SK-N-SH (cell line): ENCODE measurements at regions not wholly inside any gene's neighbourhood (a gene's known extent, or its start where the extent isn't known, plus 50 kb on each side); places are given as distances from the start of the nearest gene placed in this dataset.

Source experiments
- CTCF ChIA-PET: fragments of 300-600, 350-600 bp; formaldehyde crosslinking; extraction: SDS; loops from one replicate; lab custom pipeline; 2021; lab: Yijun Ruan, JAX
- POLR2A ChIA-PET: fragments of 350-600 bp; sonication (Branson Sonifier 250); formaldehyde crosslinking; extraction: SDS; loops from one replicate; lab custom pipeline; 2020; ENCODE audit warnings: antibody characterized with exemption, inconsistent platforms; lab: Yijun Ruan, JAX
- DNase-seq: peaks from one replicate; pipeline ENCODE4 v3.0.0; 2012
- H2AFZ ChIP-seq: fragments of 200-600 bp; sonication (generic); 2 replicates; pipeline ENCODE4 v1.8.1; 2016; ENCODE audit warnings: antibody characterized with exemption, mild to moderate bottlenecking, low read depth
- H3F3A ChIP-seq: fragments of 200-600 bp; sonication (generic); replicated peaks from 2 replicates; pipeline ENCODE3; 2016; ENCODE audit warnings: antibody characterized with exemption, mild to moderate bottlenecking; ENCODE audit not compliant: insufficient read depth
- H3K27ac ChIP-seq, 2 experiments: fragments of 200-500 bp in 1 of 2; fragments of 200-600 bp in 1 of 2; sonication (Bioruptor generic) in 1 of 2; sonication (generic), shearing (Covaris generic) in 1 of 2; 2 replicates each; pipeline versions ENCODE4 v1.5.1 to v1.6.1; 2014 to 2016; ENCODE audit warnings: low read depth in 2 of 2, inconsistent platforms in 1 of 2, low read length in 1 of 2, mild to moderate bottlenecking in 1 of 2, mixed read lengths in 1 of 2
- H3K27me3 ChIP-seq: fragments of 200-600 bp; sonication (generic), shearing (Covaris generic); 2 replicates; pipeline ENCODE4 v1.6.1; 2016; ENCODE audit warnings: mixed run types; ENCODE audit not compliant: insufficient read depth
- H3K36me3 ChIP-seq, 2 experiments: fragments of 200-500 bp in 1 of 2; fragments of 200-600 bp in 1 of 2; sonication (Bioruptor generic) in 1 of 2; sonication (generic) in 1 of 2; replicated peaks in 1 of 2; 2 replicates each; pipeline versions ENCODE3 to v1.5.1; 2014 to 2016; ENCODE audit warnings: low read length in 1 of 2, mild to moderate bottlenecking in 1 of 2; ENCODE audit not compliant: insufficient read depth in 2 of 2, control insufficient read depth in 1 of 2
- H3K4me1 ChIP-seq, 2 experiments: fragments of 200-500 bp in 1 of 2; fragments of 200-600 bp in 1 of 2; sonication (Bioruptor generic) in 1 of 2; sonication (generic), shearing (Covaris generic) in 1 of 2; 2 replicates each; pipeline versions ENCODE4 v1.5.1 to v1.6.1; 2014 to 2016; ENCODE audit warnings: low read depth in 1 of 2, low read length in 1 of 2, mixed run types in 1 of 2; ENCODE audit not compliant: insufficient read depth in 2 of 2, control insufficient read depth in 1 of 2
- H3K4me2 ChIP-seq: fragments of 200-600 bp; sonication (generic), shearing (Covaris generic); 2 replicates; pipeline ENCODE4 v1.6.1; 2017; ENCODE audit warnings: mixed run types
- H3K4me3 ChIP-seq, 2 experiments: fragments of 200-500 bp in 1 of 2; fragments of 200-600 bp in 1 of 2; sonication (Bioruptor generic) in 1 of 2; sonication (generic), shearing (Covaris generic) in 1 of 2; 2 replicates each; pipeline versions ENCODE4 v1.5.1 to v1.8.1; 2014 to 2016; ENCODE audit warnings: low read depth in 2 of 2, inconsistent platforms in 1 of 2, low read length in 1 of 2, mild to moderate bottlenecking in 1 of 2, mixed read lengths in 1 of 2, moderate library complexity in 1 of 2
- H3K79me2 ChIP-seq: fragments of 200-600 bp; sonication (generic); 2 replicates; pipeline ENCODE4 v1.8.1; 2017; ENCODE audit warnings: mild to moderate bottlenecking; ENCODE audit not compliant: insufficient read depth
- H3K9ac ChIP-seq: fragments of 200-600 bp; sonication (generic); 2 replicates; pipeline ENCODE4 v1.6.1; 2017; ENCODE audit warnings: mixed run types
- H3K9me2 ChIP-seq: fragments of 200-600 bp; sonication (generic); 2 replicates; pipeline ENCODE4 v1.6.1; 2017; ENCODE audit warnings: mixed run types
- H3K9me3 ChIP-seq: fragments of 200-600 bp; sonication (generic); 2 replicates; pipeline ENCODE4 v1.6.1; 2017; ENCODE audit warnings: mixed run types, mild to moderate bottlenecking, moderate library complexity
- H4K20me1 ChIP-seq: fragments of 200-600 bp; sonication (generic); 2 replicates; pipeline ENCODE4 v1.6.1; 2017; ENCODE audit warnings: mild to moderate bottlenecking, mixed run types; ENCODE audit not compliant: insufficient read depth
- CHD2 ChIP-seq: fragments of 150-350 bp; IDR thresholded peaks from 2 replicates; pipeline ENCODE4 v1.6.1; 2018; ENCODE audit warnings: low read length; ENCODE audit not compliant: partially characterized antibody
- CTCF ChIP-seq: fragments of 200-600 bp; sonication (generic); IDR thresholded peaks from 2 replicates; pipeline ENCODE4 v1.6.1; 2017; ENCODE audit warnings: antibody characterized with exemption, mild to moderate bottlenecking, moderate library complexity
- ELF1 ChIP-seq: IDR thresholded peaks from 2 replicates; pipeline ENCODE4 v1.4.0; 2012
- EP300 ChIP-seq, 2 experiments: IDR thresholded peaks; 2 replicates each; pipeline versions ENCODE4 v1.4.0 to v1.6.1; 2012; ENCODE audit warnings: borderline replicate concordance in 1 of 2, low read depth in 1 of 2, low read length in 1 of 2
- EZH2phosphoT487 ChIP-seq: fragments of 200-600 bp; sonication (generic); IDR thresholded peaks from 2 replicates; pipeline ENCODE4 v1.6.1; 2017; ENCODE audit warnings: low read depth, mixed run types, mild to moderate bottlenecking, antibody characterized with exemption, moderate library complexity, borderline replicate concordance
- FOSL2 ChIP-seq: IDR thresholded peaks from 2 replicates; pipeline ENCODE4 v1.4.0; 2012; ENCODE audit warnings: low read depth, mild to moderate bottlenecking, moderate library complexity, borderline replicate concordance
- GATA2 ChIP-seq: sonication (generic); formaldehyde crosslinking; IDR thresholded peaks from 2 replicates; pipeline ENCODE4 v1.5.0; 2020; ENCODE audit warnings: mild to moderate bottlenecking, missing genetic modification reagents
- MXI1 ChIP-seq: IDR thresholded peaks from 2 replicates; pipeline ENCODE4 v1.6.1; 2012; ENCODE audit warnings: mild to moderate bottlenecking, low read depth, low read length, improper control_type of control experiment
- POLR2AphosphoS5 ChIP-seq: IDR thresholded peaks from 2 replicates; pipeline ENCODE4 v1.6.1; 2012; ENCODE audit warnings: low read depth, low read length
- RAD21 ChIP-seq: IDR thresholded peaks from 2 replicates; pipeline ENCODE4 v1.6.1; 2012; ENCODE audit warnings: mild to moderate bottlenecking, low read length
- RFX5 ChIP-seq: IDR thresholded peaks from 2 replicates; pipeline ENCODE4 v1.6.1; 2012; ENCODE audit warnings: mild to moderate bottlenecking, improper control_type of control experiment, low read length
- RXRA ChIP-seq: IDR thresholded peaks from 2 replicates; pipeline ENCODE4 v1.4.0; 2012; ENCODE audit warnings: low read depth, mild to moderate bottlenecking, borderline replicate concordance
- TAF1 ChIP-seq: IDR thresholded peaks from 2 replicates; pipeline ENCODE4 v1.6.1; 2012; ENCODE audit warnings: low read depth, mild to moderate bottlenecking, low read length, moderate library complexity, borderline replicate concordance
- TEAD4 ChIP-seq: IDR thresholded peaks from 2 replicates; pipeline ENCODE4 v1.4.0; 2012; ENCODE audit warnings: mild to moderate bottlenecking, borderline replicate concordance; ENCODE audit not compliant: insufficient read depth
- USF1 ChIP-seq: IDR thresholded peaks from 2 replicates; pipeline ENCODE4 v1.4.0; 2012; ENCODE audit warnings: low read depth, borderline replicate concordance
- WGBS: methylation state at CpG from one replicate; pipeline ENCODE4 v1.1.6; 2017; ENCODE audit warnings: low lambda C conversion rate; 5-methylcytosine and 5-hydroxymethylcytosine counted together
- TF ChIP-seq, protein P1 (sequence below): IDR thresholded peaks from 2 replicates; pipeline ENCODE4 v1.6.1; 2012; ENCODE audit warnings: mild to moderate bottlenecking, low read depth, low read length, moderate library complexity
- TF ChIP-seq, protein P2 (sequence below): IDR thresholded peaks from 2 replicates; pipeline ENCODE4 v1.4.0; 2012; ENCODE audit warnings: low read depth
- TF ChIP-seq, protein P3 (sequence below): IDR thresholded peaks from 2 replicates; pipeline ENCODE4; 2012

DNA sequence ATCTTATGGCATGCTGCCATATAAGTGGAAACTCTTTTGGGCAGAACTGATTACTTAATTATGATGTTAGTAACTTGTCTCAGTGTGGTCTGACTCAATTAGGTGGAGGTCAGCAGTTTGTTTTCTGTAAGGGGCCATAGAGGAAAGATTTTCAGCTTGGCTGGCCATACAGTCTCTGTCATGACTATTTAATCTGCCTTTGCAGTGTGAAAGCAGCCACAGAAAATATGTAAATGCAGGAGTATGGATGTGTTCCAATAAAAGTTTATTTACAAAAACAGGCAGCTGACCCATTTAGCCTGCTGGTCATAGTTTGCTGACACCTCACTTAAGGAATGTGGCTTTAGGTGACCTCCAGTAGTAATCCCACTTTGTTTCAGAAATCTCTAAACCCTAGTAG is 700.7 kb downstream of the EPM2A start (continued):
- TF ChIP-seq, protein P1, sequence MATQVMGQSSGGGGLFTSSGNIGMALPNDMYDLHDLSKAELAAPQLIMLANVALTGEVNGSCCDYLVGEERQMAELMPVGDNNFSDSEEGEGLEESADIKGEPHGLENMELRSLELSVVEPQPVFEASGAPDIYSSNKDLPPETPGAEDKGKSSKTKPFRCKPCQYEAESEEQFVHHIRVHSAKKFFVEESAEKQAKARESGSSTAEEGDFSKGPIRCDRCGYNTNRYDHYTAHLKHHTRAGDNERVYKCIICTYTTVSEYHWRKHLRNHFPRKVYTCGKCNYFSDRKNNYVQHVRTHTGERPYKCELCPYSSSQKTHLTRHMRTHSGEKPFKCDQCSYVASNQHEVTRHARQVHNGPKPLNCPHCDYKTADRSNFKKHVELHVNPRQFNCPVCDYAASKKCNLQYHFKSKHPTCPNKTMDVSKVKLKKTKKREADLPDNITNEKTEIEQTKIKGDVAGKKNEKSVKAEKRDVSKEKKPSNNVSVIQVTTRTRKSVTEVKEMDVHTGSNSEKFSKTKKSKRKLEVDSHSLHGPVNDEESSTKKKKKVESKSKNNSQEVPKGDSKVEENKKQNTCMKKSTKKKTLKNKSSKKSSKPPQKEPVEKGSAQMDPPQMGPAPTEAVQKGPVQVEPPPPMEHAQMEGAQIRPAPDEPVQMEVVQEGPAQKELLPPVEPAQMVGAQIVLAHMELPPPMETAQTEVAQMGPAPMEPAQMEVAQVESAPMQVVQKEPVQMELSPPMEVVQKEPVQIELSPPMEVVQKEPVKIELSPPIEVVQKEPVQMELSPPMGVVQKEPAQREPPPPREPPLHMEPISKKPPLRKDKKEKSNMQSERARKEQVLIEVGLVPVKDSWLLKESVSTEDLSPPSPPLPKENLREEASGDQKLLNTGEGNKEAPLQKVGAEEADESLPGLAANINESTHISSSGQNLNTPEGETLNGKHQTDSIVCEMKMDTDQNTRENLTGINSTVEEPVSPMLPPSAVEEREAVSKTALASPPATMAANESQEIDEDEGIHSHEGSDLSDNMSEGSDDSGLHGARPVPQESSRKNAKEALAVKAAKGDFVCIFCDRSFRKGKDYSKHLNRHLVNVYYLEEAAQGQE = no peak
- TF ChIP-seq RAD21 = no peak
- no peak for TF ChIP-seq GATA2 (CRISPR knock-in tag)

- 85% methylated on average over 5 of the region's 5 CpGs for WGBS
- CTCF ChIA-PET = no interaction called here
These were observed 699.1 kb downstream of the EPM2A start for GRCh38 chr6:145036236-145036635.

More at GRCh38 chr6:145036236-145036635, 699.1 kb downstream of the EPM2A start:
- POLR2A ChIA-PET = no interaction called here
- Histone ChIP-seq H4K20me1 (no peaks in the 10 kb centered on the region), H3K27ac (no peak overlapping the region), H3F3A (no peaks in the 10 kb centered on the region), H3K4me2 (no peak overlapping the region), H3K9ac (no peak overlapping the region), H2AFZ (no peak overlapping the region), H3K9me3 (no peaks in the 10 kb centered on the region), H3K9me2 (no peaks in the 10 kb centered on the region), H3K4me1 (peaks cover 2 to 8% of the 10 kb centered on the region in 2 experiments; a peak in 3 of 4 replicates), H3K4me3 (no peak overlapping the region), H3K79me2 (no peaks in the 10 kb centered on the region), H3K36me3 (no peaks in the 10 kb centered on the region), H3K27me3 (no peaks in the 10 kb centered on the region)
- TF ChIP-seq TAF1 (no peak), POLR2AphosphoS5 (no peak), ELF1 (no peak), MXI1 (no peak), EZH2phosphoT487 (no peak), USF1 (no peak), FOSL2 (no peak), TEAD4 (no peak), RXRA (no peak), EP300 (IDR thresholded peaks at IDR 0.05; ENCODE audit: borderline replicate concordance in 1 of 2, low read depth in 1 of 2, low read length in 1 of 2) (no peak), CHD2 (no peak), CTCF (no peak), RFX5 (no peak)
- TF ChIP-seq, protein P2, sequence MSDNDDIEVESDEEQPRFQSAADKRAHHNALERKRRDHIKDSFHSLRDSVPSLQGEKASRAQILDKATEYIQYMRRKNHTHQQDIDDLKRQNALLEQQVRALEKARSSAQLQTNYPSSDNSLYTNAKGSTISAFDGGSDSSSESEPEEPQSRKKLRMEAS = no peak
- TF ChIP-seq, protein P3, sequence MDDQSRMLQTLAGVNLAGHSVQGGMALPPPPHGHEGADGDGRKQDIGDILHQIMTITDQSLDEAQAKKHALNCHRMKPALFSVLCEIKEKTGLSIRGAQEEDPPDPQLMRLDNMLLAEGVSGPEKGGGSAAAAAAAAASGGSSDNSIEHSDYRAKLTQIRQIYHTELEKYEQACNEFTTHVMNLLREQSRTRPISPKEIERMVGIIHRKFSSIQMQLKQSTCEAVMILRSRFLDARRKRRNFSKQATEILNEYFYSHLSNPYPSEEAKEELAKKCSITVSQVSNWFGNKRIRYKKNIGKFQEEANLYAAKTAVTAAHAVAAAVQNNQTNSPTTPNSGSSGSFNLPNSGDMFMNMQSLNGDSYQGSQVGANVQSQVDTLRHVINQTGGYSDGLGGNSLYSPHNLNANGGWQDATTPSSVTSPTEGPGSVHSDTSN = no peak
- DNase-seq = no peak
